ENCODE measurements at regions not wholly inside any gene's neighbourhood (a gene's known extent, or its start where the extent isn't known, plus 50 kb on each side); places are given as distances from the start of the nearest gene placed in this dataset.
"Not testable (repeated sequence)": the region's sequence is repeated elsewhere in the genome, so short reads cannot be mapped to it uniquely, and the experiment has no call there.

DNA sequence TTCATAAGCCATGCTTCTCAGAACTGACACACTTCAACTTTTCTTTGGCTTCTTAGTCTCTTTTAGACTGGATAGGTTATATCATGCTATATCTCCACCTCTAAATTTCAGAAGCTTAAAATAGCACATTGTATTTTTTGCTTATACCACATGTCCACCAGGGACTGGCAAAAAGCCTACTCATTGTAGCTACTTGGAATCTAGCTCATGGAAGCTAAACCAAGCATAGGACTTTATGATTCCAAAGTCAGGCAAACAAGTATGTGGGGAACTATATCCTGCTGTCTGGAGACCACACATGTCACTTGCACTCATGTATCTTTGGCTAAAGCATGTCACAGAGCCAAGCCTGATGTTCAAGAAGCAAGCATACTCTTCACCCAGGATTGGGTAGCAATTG lies 245.0 kb upstream of the RASGRP1 start:
- TF ChIP-seq, protein P1, sequence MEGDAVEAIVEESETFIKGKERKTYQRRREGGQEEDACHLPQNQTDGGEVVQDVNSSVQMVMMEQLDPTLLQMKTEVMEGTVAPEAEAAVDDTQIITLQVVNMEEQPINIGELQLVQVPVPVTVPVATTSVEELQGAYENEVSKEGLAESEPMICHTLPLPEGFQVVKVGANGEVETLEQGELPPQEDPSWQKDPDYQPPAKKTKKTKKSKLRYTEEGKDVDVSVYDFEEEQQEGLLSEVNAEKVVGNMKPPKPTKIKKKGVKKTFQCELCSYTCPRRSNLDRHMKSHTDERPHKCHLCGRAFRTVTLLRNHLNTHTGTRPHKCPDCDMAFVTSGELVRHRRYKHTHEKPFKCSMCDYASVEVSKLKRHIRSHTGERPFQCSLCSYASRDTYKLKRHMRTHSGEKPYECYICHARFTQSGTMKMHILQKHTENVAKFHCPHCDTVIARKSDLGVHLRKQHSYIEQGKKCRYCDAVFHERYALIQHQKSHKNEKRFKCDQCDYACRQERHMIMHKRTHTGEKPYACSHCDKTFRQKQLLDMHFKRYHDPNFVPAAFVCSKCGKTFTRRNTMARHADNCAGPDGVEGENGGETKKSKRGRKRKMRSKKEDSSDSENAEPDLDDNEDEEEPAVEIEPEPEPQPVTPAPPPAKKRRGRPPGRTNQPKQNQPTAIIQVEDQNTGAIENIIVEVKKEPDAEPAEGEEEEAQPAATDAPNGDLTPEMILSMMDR (IDR thresholded peaks at IDR 0.05; ENCODE audit: borderline replicate concordance, insufficient read depth, low read depth, low read length): no peak
- H3K4me3 ChIP-seq (ENCODE audit: low read depth, low read length): no peak overlapping the region

DNA sequence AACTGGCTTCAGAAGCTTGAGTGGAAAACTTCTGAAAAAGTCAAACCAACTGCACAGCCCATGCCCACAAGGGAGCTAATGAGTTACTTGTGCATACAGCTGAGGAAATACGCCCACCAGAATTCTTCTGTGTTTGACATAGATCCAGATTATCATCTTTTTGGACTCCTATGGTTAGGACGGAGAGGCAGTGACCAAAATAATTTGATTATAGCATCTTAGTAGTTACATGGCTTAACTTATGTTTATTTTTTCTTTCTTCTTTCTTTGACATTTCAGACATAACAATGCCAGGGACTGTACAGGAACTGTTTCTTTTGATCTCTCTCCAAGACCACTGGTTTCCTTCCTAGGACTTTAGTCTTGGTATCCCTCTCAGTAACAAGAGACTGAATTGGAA lies 246.1 kb upstream of the RASGRP1 start:
- TF ChIP-seq, protein P1 (IDR thresholded peaks at IDR 0.05; ENCODE audit: borderline replicate concordance, insufficient read depth, low read depth, low read length): no peak
- H3K4me3 ChIP-seq (ENCODE audit: low read depth, low read length): no peak overlapping the region

GRCh38 chr15:38814254-38814653 lies 249.6 kb upstream of the RASGRP1 start:
- not testable (repeated sequence) for H3K4me3 ChIP-seq (ENCODE audit: low read depth, low read length)

- H3K4me3 ChIP-seq (ENCODE audit: low read depth, low read length): no peak overlapping the region
- TF ChIP-seq, protein P1 (IDR thresholded peaks at IDR 0.05; ENCODE audit: borderline replicate concordance, insufficient read depth, low read depth, low read length): no peak
These were observed 250.3 kb upstream of the RASGRP1 start for GRCh38 chr15:38814891-38815290.

GRCh38 chr15:38817427-38818156 lies 253.0 kb upstream of the RASGRP1 start:
- TF ChIP-seq, protein P1 (IDR thresholded peaks at IDR 0.05; ENCODE audit: borderline replicate concordance, insufficient read depth, low read depth, low read length): peak; percentile 99
- H3K4me3 ChIP-seq (ENCODE audit: low read depth, low read length): no peak overlapping the region

DNA sequence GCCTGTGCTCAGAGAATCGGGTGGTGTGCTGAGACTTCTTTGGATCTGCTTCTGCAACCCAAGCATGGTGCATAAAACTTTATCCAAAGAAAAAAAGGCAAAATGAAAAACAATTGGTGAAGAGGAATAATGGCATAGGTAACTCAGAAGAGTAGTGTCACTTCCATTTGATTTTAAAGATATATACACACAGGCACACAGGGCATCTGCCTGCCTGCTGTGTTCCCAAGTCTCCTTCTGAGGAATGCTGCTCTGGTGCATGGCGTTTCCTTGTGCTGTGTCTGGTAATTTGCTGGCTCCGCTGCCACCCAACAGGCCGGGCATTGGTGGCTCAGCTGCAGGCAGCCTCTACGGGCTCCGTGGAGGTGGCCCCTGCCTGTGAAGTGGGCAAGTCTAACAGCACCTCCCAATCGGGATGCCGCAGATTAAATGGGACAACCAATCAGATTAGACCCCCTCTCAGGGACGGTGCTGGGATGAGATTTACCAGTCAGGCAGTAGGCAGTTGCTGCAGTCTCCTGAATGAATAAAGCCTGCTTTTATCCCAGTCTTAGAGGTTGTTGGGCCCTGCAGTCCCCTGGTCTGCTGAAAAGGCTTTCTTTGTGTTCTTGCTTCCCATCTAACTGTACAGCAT lies 253.7 kb upstream of the RASGRP1 start:
- H3K4me3 ChIP-seq (ENCODE audit: low read depth, low read length): no peak overlapping the region
- TF ChIP-seq, protein P1 (IDR thresholded peaks at IDR 0.05; ENCODE audit: borderline replicate concordance, insufficient read depth, low read depth, low read length): no peak

GRCh38 chr15:38819387-38819950 lies 254.9 kb upstream of the RASGRP1 start:
- TF ChIP-seq, protein P1 (IDR thresholded peaks at IDR 0.05; ENCODE audit: borderline replicate concordance, insufficient read depth, low read depth, low read length): no peak
- no peak overlapping the region for H3K4me3 ChIP-seq (ENCODE audit: low read depth, low read length)

Measured in GM12875 (cell line).